GM06990 (cell line): ENCODE measurements at regions not wholly inside any gene's neighbourhood (a gene's known extent, or its start where the extent isn't known, plus 50 kb on each side); places are given as distances from the start of the nearest gene placed in this dataset.

Source experiments
- DNase-seq: peaks from one replicate; pipeline ENCODE4 v3.0.0-alpha.2; 2011; ENCODE audit not compliant: insufficient read length; ENCODE audit errors: extremely low read depth
- H3K27me3 ChIP-seq: replicated peaks from 2 replicates; pipeline ENCODE4 v1.6.0; 2011; ENCODE audit warnings: low read length; ENCODE audit not compliant: control insufficient read depth, insufficient read depth
- H3K36me3 ChIP-seq: 2 replicates; pipeline ENCODE4 v1.5.1; 2011; ENCODE audit warnings: low read length; ENCODE audit not compliant: control insufficient read depth, insufficient read depth
- H3K4me3 ChIP-seq: replicated peaks from 2 replicates; pipeline ENCODE4 v1.5.1; 2011; ENCODE audit warnings: low read depth, mild to moderate bottlenecking, control low read depth, low read length
- TF ChIP-seq, protein P1 (sequence below): IDR thresholded peaks from 2 replicates; pipeline ENCODE4 v1.5.1; 2011; ENCODE audit warnings: low read length, control low read depth, mild to moderate bottlenecking, inconsistent platforms; ENCODE audit not compliant: insufficient read depth, poor library complexity, severe bottlenecking

DNA sequence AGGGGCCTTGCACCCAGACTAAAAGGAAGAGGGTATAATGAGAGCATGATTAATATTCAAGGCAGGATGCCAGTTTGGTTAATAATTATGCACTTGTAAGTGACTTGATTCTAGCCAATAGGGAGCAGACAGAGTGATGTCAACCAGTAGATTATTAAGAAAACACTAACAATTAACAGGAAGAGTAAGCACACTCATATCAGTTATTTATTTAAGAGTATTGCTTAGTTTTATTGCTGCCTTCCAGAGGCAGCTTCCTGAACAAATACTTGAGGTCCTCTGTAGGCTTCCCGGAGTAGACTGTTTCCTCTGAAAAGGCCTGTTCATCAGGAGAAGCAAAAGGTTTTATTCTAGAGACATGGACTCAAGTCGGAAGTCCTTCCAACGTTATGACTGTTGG lies 129.1 kb upstream of the AFF2 start:
- TF ChIP-seq, protein P1, sequence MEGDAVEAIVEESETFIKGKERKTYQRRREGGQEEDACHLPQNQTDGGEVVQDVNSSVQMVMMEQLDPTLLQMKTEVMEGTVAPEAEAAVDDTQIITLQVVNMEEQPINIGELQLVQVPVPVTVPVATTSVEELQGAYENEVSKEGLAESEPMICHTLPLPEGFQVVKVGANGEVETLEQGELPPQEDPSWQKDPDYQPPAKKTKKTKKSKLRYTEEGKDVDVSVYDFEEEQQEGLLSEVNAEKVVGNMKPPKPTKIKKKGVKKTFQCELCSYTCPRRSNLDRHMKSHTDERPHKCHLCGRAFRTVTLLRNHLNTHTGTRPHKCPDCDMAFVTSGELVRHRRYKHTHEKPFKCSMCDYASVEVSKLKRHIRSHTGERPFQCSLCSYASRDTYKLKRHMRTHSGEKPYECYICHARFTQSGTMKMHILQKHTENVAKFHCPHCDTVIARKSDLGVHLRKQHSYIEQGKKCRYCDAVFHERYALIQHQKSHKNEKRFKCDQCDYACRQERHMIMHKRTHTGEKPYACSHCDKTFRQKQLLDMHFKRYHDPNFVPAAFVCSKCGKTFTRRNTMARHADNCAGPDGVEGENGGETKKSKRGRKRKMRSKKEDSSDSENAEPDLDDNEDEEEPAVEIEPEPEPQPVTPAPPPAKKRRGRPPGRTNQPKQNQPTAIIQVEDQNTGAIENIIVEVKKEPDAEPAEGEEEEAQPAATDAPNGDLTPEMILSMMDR: no peak
- no peak for DNase-seq
- Histone ChIP-seq H3K27me3 (no peaks in the 10 kb centered on the region), H3K4me3 (no peak overlapping the region), H3K36me3 (no peaks in the 10 kb centered on the region)

DNA sequence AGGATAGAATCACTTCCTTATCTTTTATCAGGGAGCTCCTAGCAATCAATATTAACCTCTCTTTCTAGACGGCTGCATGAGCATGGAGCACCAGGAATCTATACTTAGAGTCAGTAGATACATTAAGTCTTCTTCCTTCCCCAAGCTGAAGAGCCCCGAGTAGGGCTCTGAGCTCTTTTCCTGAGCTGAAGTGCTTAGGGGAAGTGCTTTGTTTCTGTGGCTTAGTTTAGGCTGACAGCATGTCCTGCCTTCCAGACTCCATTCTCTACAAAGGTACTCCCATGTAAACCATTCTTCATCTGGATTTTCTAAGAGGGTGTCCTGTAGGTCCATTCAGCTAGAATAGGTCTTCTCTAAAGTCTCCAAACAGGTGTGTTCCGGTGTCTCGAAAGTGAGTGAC lies 127.5 kb upstream of the AFF2 start:
- no peak overlapping the region for H3K4me3 ChIP-seq
- TF ChIP-seq, protein P1: no peak
- H3K36me3 ChIP-seq: no peaks in the 10 kb centered on the region
- no peaks in the 10 kb centered on the region for H3K27me3 ChIP-seq
- no peak for DNase-seq

DNA sequence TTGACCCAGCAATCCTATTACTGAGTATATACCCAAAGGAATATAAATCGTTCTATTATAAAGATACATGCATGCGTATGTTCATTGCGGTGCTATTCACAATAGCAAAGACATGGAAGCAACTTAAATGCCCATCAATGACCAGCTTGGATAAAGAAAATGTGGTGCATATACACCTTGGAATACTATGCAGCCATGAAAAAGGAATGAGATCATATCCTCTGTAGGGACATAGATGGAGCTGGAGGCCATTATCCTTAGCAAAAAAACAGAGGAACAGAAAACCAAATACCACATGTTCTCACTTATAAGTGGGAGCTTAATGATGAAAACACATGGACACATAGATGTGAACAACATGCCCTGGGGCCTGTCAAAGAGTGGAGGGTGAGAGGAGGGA lies 124.1 kb upstream of the AFF2 start:
- TF ChIP-seq, protein P1: no peak
- no peak for DNase-seq

DNA sequence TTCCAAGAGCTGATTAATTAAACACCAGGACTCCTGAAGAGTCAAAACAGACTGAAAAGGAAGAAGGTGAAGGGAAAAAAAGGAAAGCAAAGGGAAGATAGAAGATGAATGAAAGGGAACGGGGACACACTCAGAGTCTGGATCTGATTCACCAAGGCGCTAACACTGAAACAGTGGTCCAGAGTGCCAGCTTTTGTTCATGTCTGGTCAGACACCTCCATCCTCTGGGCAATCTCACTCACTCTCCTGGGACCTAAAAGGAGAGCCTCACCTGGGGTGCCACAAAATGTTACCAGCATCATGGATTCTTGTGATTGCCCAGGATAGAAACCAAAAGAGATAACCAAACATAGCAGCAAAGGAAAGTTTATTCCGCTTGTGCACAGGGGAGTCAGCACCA lies 120.3 kb upstream of the AFF2 start:
- Histone ChIP-seq H3K36me3 (no peaks in the 10 kb centered on the region), H3K4me3 (no peak overlapping the region), H3K27me3 (no peaks in the 10 kb centered on the region)
- DNase-seq: no peak
- TF ChIP-seq, protein P1: no peak

More for the DNA sequence above, 124.1 kb upstream of the AFF2 start:
- H3K27me3 ChIP-seq: no peaks in the 10 kb centered on the region
- no peaks in the 10 kb centered on the region for H3K36me3 ChIP-seq
- H3K4me3 ChIP-seq: no peak overlapping the region

DNA sequence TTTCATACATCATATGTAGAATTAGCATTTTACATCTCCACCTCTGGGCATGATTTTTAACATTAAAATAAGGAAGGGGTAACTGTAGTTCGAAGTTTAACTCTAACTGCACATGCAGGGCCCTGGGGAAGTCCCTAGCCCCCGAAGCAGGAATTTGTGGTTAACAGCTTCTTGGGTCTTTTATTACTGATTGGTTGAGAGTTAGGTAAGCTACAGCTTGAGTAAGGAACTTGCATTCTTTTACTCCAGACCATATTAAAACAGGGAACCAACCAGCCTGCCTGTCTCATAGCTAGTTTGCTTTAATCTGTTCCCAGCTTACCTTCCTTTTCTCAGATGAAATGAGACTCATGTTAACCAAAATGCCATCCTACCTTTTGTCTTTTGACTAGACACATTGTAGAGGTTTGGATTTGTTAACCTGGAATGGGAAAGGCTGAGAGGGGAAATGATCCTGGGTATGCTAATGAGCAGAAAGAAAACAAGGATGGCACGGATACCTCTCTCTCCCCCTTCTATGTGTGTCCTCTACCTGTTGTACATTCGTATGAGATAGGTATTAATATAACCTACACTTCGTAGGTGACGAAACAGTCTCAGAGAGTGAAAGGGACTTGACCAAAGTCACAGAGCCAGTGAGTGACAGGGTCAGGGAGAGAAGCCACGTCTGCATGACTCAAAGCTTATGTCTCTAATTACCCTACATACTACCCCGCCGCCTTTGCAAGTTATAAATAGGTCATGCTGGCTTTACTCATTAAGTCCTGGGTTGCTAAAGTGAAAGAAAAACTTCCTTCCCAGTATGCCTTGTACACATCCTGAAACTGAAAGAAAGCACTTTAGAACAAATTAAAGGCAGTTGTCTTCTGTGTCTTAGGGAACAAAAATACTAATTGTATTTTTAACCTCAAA lies 119.5 kb upstream of the AFF2 start:
- H3K36me3 ChIP-seq: no peaks in the 10 kb centered on the region
- H3K27me3 ChIP-seq: no peaks in the 10 kb centered on the region
- TF ChIP-seq, protein P1: no peak
- peak; percentile 46 for DNase-seq
- peak overlapping the region; percentile 32 for H3K4me3 ChIP-seq

DNA sequence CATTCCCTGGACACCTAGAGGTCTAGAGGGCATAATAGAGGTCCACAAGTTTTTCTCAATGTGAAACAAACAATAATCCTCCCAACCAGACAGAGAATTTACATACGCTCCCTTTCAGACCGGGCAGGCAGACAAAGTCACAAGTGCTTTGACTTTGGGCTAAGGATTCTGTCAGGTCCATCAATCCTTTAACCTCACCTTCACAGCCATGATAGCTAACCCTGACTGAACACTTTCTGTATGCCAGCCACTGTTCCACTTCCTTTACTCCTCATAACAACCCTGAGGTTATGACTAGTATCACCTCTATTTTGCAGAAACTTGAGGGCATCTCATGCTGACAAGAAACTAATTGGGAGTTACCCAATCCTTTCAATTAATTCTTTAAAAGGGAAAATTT lies 118.8 kb upstream of the AFF2 start:
- TF ChIP-seq, protein P1: no peak
- H3K4me3 ChIP-seq: peak overlapping the region; percentile 32
- no peaks in the 10 kb centered on the region for H3K27me3 ChIP-seq
- H3K36me3 ChIP-seq: no peaks in the 10 kb centered on the region
- DNase-seq: no peak
